ENCODE measurements at regions not wholly inside any gene's neighbourhood (a gene's known extent, or its start where the extent isn't known, plus 50 kb on each side); places are given as distances from the start of the nearest gene placed in this dataset.

DNA sequence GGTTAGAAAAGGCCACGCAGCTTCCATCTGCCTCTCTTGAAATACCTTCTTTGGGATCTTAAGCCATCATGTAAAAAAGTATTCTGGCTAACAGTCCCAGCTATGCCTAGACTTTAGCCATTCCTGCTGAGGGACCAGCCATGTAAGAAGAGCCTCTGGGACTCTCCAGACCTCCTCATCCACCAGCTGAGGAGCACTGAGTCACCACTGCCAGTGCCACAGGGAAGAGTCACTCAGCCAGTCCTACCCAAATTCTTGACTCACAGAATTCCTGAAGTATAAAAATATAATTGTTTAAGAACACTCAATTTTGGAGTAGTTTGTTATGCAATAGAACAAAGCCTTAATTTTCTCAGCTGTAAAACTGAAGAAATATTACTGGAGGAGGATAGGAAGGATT is 436.7 kb downstream of the ZEB2 start:
- Histone ChIP-seq H4K5ac (ENCODE audit: insufficient read length, low read depth, low read length) (no peak overlapping the region), H3K9ac (ENCODE audit: extremely low read depth, insufficient read length, low read length) (no peak overlapping the region)
- WGBS (ENCODE audit: extremely low coverage, insufficient read length, low lambda C conversion rate): no CpG with 5 or more reads among the region's 1 CpG

More for the DNA sequence above, 436.7 kb downstream of the ZEB2 start:
- Histone ChIP-seq H2BK5ac (ENCODE audit: insufficient read length, low read length) (no peak overlapping the region), H2BK20ac (ENCODE audit: low read depth, low read length, poor library complexity, severe bottlenecking) (no peak overlapping the region), H4K20me1 (ENCODE audit: control insufficient read depth, insufficient read depth, insufficient read length) (no peaks in the 10 kb centered on the region), H3K23ac (ENCODE audit: insufficient read length, low read depth, low read length) (no peak overlapping the region), H2BK15ac (ENCODE audit: low read depth, low read length) (no peak overlapping the region), H3K23me2 (ENCODE audit: insufficient read length, low read depth, low read length, poor library complexity, severe bottlenecking) (no peaks in the 10 kb centered on the region), H3K18ac (ENCODE audit: insufficient read length, low read depth, low read length) (no peak overlapping the region), H3T11ph (ENCODE audit: low read length) (no peak overlapping the region), H3K56ac (ENCODE audit: insufficient read length, low read depth, low read length) (no peak overlapping the region), H4K91ac (ENCODE audit: insufficient read length, low read depth, low read length) (no peak overlapping the region), H2AFZ (ENCODE audit: low read length) (no peak overlapping the region), H2BK120ac (ENCODE audit: low read depth, low read length, poor library complexity, severe bottlenecking) (no peak overlapping the region), H3K27ac (ENCODE audit: insufficient read length, low read depth, low read length) (no peak overlapping the region), H4K8ac (replicated peaks; ENCODE audit: insufficient read length, low read depth, low read length) (no peak overlapping the region), H3K79me2 (ENCODE audit: insufficient read depth, low read length) (no peaks in the 10 kb centered on the region), H2AK5ac (ENCODE audit: insufficient read length, low read length) (no peak overlapping the region), H3K14ac (ENCODE audit: insufficient read depth, low read length) (no peak overlapping the region), H2BK12ac (ENCODE audit: insufficient read length, low read depth, low read length) (no peak overlapping the region), H3K4ac (ENCODE audit: low read depth, low read length) (no peak overlapping the region), H3K27me3 (ENCODE audit: insufficient read depth, low read length) (no peaks in the 10 kb centered on the region), H3K9me3 (ENCODE audit: control insufficient read depth, low read depth, low read length) (no peaks in the 10 kb centered on the region), H3K79me1 (ENCODE audit: insufficient read depth, low read depth, low read length, poor library complexity, severe bottlenecking) (no peaks in the 10 kb centered on the region), H3K4me2 (ENCODE audit: insufficient read depth, insufficient read length, low read length) (no peak overlapping the region), H3K4me1 (ENCODE audit: insufficient read depth, low read length) (no peaks in the 10 kb centered on the region)
- TF ChIP-seq CTCF (conservative IDR thresholded peaks at IDR 0.05): no peak
- Mint-ChIP-seq H3K4me3 (no peak overlapping the region), H3K36me3 (ENCODE audit: insufficient read depth in 1 of 3, low read depth in 3 of 3) (no peaks in the 10 kb centered on the region), H3K4me1 (peaks cover 2 to 8% of the 10 kb centered on the region in 2 experiments; a peak in 2 of 4 replicates), H3K9me3 (no peaks in the 10 kb centered on the region), H3K27ac (no peak overlapping the region), H3K27me3 (ENCODE audit: low read depth) (no peaks in the 10 kb centered on the region)
- DNase-seq: no peak

Measured in H9 (cell line).